ENCODE measurements at regions not wholly inside any gene's neighbourhood (a gene's known extent, or its start where the extent isn't known, plus 50 kb on each side); places are given as distances from the start of the nearest gene placed in this dataset.
"Not testable (repeated sequence)": the region's sequence is repeated elsewhere in the genome, so short reads cannot be mapped to it uniquely, and the experiment has no call there.

DNA sequence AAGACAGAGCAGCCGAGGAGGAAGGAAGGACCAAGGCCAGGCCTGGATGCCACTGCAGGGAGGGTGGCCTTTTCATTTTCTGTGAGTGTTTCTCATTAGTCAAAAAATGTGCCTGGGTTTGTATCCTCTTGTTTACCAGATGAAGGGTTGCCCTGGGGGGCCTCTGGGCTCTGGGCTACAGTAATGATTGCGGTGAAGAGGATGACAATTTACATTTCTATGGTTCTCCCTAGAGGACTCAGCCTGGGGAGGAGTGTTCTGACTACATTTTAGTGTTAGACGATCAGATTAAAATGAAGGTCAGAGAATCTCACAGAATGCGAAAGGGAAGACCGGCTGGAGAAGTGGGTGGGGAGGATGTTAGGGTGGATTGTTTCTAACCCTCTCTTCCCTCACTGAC, 108.0 kb upstream of the KMT2C start:
- no peak overlapping the region for H3K4me3 ChIP-seq (ENCODE audit: control extremely low read depth in 1 of 5, extremely low read depth in 1 of 5, insufficient read depth in 1 of 5, low read depth in 2 of 5, low read length in 4 of 5)
- H3K27ac Mint-ChIP-seq: no peak overlapping the region
- no peak overlapping the region for H3K4me2 ChIP-seq (replicated peaks; ENCODE audit: low read depth, low read length, poor library complexity, severe bottlenecking)
- WGBS (ENCODE audit: insufficient coverage): 100% methylated on average over 2 of the region's 5 CpGs
- H3K27me3 Mint-ChIP-seq: no peaks in the 10 kb centered on the region
- intact Hi-C loops (cut with micrococcal nuclease): no loop called here
- H2AFZ ChIP-seq (ENCODE audit: insufficient read depth, low read depth, low read length, poor library complexity, severe bottlenecking): no peak overlapping the region
- ChIA-PET CTCF (no interaction called here), POLR2A (no interaction called here)
- ATAC-seq (ENCODE audit: low read depth) (no peak), DNase-seq (no peak)
- TF ChIP-seq, protein P1, sequence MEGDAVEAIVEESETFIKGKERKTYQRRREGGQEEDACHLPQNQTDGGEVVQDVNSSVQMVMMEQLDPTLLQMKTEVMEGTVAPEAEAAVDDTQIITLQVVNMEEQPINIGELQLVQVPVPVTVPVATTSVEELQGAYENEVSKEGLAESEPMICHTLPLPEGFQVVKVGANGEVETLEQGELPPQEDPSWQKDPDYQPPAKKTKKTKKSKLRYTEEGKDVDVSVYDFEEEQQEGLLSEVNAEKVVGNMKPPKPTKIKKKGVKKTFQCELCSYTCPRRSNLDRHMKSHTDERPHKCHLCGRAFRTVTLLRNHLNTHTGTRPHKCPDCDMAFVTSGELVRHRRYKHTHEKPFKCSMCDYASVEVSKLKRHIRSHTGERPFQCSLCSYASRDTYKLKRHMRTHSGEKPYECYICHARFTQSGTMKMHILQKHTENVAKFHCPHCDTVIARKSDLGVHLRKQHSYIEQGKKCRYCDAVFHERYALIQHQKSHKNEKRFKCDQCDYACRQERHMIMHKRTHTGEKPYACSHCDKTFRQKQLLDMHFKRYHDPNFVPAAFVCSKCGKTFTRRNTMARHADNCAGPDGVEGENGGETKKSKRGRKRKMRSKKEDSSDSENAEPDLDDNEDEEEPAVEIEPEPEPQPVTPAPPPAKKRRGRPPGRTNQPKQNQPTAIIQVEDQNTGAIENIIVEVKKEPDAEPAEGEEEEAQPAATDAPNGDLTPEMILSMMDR (IDR thresholded peaks at IDR 0.05): no peak
- TF ChIP-seq EZH2 (IDR thresholded peaks at IDR 0.05; ENCODE audit: borderline replicate concordance, insufficient read depth, low read depth, low read length, poor library complexity, severe bottlenecking): no peak
- no peaks in the 10 kb centered on the region for H3K9me3 Mint-ChIP-seq (ENCODE audit: insufficient read depth)
- H3K9ac ChIP-seq (ENCODE audit: low read length): no peak overlapping the region
- H3K27me3 ChIP-seq (replicated peaks in 1 of 4; ENCODE audit: control extremely low read depth in 1 of 4, control insufficient read depth in 3 of 4, insufficient read depth in 4 of 4, low read length in 3 of 4): no peaks in the 10 kb centered on the region
- no peak overlapping the region for H3K4me3 Mint-ChIP-seq
- H4K20me1 ChIP-seq (ENCODE audit: control insufficient read depth, insufficient read depth, low read length, poor library complexity, severe bottlenecking): no peaks in the 10 kb centered on the region
- no peak overlapping the region for H3K27ac ChIP-seq (ENCODE audit: low read length in 2 of 2)
- H3K4me1 ChIP-seq (ENCODE audit: control insufficient read depth in 2 of 2, insufficient read depth in 2 of 2, low read length in 2 of 2): no peaks in the 10 kb centered on the region
- H3K79me2 ChIP-seq (ENCODE audit: control insufficient read depth, insufficient read depth, low read length): no peaks in the 10 kb centered on the region
- H3K36me3 ChIP-seq (replicated peaks in 1 of 2; ENCODE audit: control extremely low read depth in 1 of 2, control insufficient read depth in 1 of 2, extremely low read depth in 1 of 2, insufficient read depth in 2 of 2, low read length in 1 of 2): no peaks in the 10 kb centered on the region
- H3K4me1 Mint-ChIP-seq: no peaks in the 10 kb centered on the region
- peaks cover 0 to 4% (median 0%) of the 10 kb centered on the region in 3 donors for H3K9me3 ChIP-seq (ENCODE audit: control extremely low read depth in 1 of 3, control insufficient read depth in 2 of 3, insufficient read depth in 1 of 3, low read length in 2 of 3)

DNA sequence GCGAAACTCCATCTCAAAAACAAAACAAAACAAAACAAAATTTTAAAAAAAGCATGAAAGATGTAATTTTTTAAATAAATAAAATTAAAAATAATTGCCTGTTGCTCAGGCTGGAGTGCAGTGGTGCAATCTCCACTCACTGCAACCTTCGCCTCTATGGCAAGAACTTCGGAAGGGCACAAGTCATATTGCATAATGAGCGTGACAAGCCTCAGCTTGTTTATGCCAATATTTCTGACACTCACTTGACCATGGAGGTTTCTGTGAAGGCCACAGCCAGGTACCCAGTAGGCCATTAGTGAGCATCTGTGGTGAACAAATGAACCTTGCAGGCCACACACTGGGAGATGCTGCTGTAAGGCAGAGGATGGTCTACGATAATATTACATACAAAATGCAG, 106.1 kb upstream of the KMT2C start:
- H2AFZ ChIP-seq (ENCODE audit: insufficient read depth, low read depth, low read length, poor library complexity, severe bottlenecking): no peak overlapping the region
- TF ChIP-seq EZH2 (IDR thresholded peaks at IDR 0.05; ENCODE audit: borderline replicate concordance, insufficient read depth, low read depth, low read length, poor library complexity, severe bottlenecking): no peak
- TF ChIP-seq, protein P1 (IDR thresholded peaks at IDR 0.05): no peak
- no peak overlapping the region for H3K4me3 ChIP-seq (ENCODE audit: control extremely low read depth in 1 of 5, extremely low read depth in 1 of 5, insufficient read depth in 1 of 5, low read depth in 2 of 5, low read length in 4 of 5)
- Mint-ChIP-seq H3K9me3 (ENCODE audit: insufficient read depth) (no peaks in the 10 kb centered on the region), H3K4me3 (no peak overlapping the region), H3K27me3 (no peaks in the 10 kb centered on the region), H3K4me1 (no peaks in the 10 kb centered on the region), H3K27ac (no peak overlapping the region)
- H3K36me3 ChIP-seq (replicated peaks in 1 of 2; ENCODE audit: control extremely low read depth in 1 of 2, control insufficient read depth in 1 of 2, extremely low read depth in 1 of 2, insufficient read depth in 2 of 2, low read length in 1 of 2): no peaks in the 10 kb centered on the region
- ATAC-seq (ENCODE audit: low read depth) (no peak), DNase-seq (no peak)
- intact Hi-C loops (cut with micrococcal nuclease): no loop called here
- WGBS (ENCODE audit: insufficient coverage): 100% methylated on average over 3 of the region's 5 CpGs
- no peak overlapping the region for H3K4me2 ChIP-seq (replicated peaks; ENCODE audit: low read depth, low read length, poor library complexity, severe bottlenecking)
- no peaks in the 10 kb centered on the region for H3K79me2 ChIP-seq (ENCODE audit: control insufficient read depth, insufficient read depth, low read length)
- H4K20me1 ChIP-seq (ENCODE audit: control insufficient read depth, insufficient read depth, low read length, poor library complexity, severe bottlenecking): no peaks in the 10 kb centered on the region
- H3K9me3 ChIP-seq (ENCODE audit: control extremely low read depth in 1 of 3, control insufficient read depth in 2 of 3, insufficient read depth in 1 of 3, low read length in 2 of 3): peaks cover 0 to 4% (median 0%) of the 10 kb centered on the region in 3 donors
- no peaks in the 10 kb centered on the region for H3K4me1 ChIP-seq (ENCODE audit: control insufficient read depth in 2 of 2, insufficient read depth in 2 of 2, low read length in 2 of 2)
- no peak overlapping the region for H3K9ac ChIP-seq (ENCODE audit: low read length)
- ChIA-PET CTCF (no interaction called here), POLR2A (no interaction called here)
- H3K27ac ChIP-seq (ENCODE audit: low read length in 2 of 2): no peak overlapping the region
- H3K27me3 ChIP-seq (replicated peaks in 1 of 4; ENCODE audit: control extremely low read depth in 1 of 4, control insufficient read depth in 3 of 4, insufficient read depth in 4 of 4, low read length in 3 of 4): no peaks in the 10 kb centered on the region

DNA sequence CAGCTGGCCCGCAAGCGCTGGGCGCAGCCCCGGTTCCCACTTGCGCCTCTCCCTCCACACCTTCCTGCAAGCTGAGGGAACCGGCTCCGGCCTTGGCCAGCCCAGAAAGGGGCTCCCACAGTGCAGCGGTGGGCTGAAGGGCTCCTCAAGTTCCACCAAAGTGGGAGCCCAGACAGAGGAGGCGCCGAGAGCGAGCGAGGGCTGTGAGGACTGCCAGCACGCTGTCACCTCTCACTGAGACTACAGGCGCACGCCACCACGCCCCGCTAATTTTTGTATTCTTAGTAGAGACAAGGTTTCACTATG, 103.3 kb upstream of the KMT2C start:
- POLR2A ChIA-PET; H3K9me3 ChIP-seq (ENCODE audit: control extremely low read depth in 1 of 3, control insufficient read depth in 2 of 3, insufficient read depth in 1 of 3, low read length in 2 of 3); H3K27me3 Mint-ChIP-seq; intact Hi-C loops (cut with micrococcal nuclease); H3K27me3 ChIP-seq (replicated peaks in 1 of 4; ENCODE audit: control extremely low read depth in 1 of 4, control insufficient read depth in 3 of 4, insufficient read depth in 4 of 4, low read length in 3 of 4); CTCF ChIA-PET; H3K4me3 ChIP-seq (ENCODE audit: control extremely low read depth in 1 of 5, extremely low read depth in 1 of 5, insufficient read depth in 1 of 5, low read depth in 2 of 5, low read length in 4 of 5); ATAC-seq (ENCODE audit: low read depth); H3K9ac ChIP-seq (ENCODE audit: low read length); H3K4me2 ChIP-seq (replicated peaks; ENCODE audit: low read depth, low read length, poor library complexity, severe bottlenecking); H3K36me3 ChIP-seq (replicated peaks in 1 of 2; ENCODE audit: control extremely low read depth in 1 of 2, control insufficient read depth in 1 of 2, extremely low read depth in 1 of 2, insufficient read depth in 2 of 2, low read length in 1 of 2); H4K20me1 ChIP-seq (ENCODE audit: control insufficient read depth, insufficient read depth, low read length, poor library complexity, severe bottlenecking); H2AFZ ChIP-seq (ENCODE audit: insufficient read depth, low read depth, low read length, poor library complexity, severe bottlenecking); H3K9me3 Mint-ChIP-seq (ENCODE audit: insufficient read depth); H3K4me3 Mint-ChIP-seq; H3K79me2 ChIP-seq (ENCODE audit: control insufficient read depth, insufficient read depth, low read length); H3K4me1 ChIP-seq (ENCODE audit: control insufficient read depth in 2 of 2, insufficient read depth in 2 of 2, low read length in 2 of 2); H3K27ac ChIP-seq (ENCODE audit: low read length in 2 of 2); DNase-seq; H3K4me1 Mint-ChIP-seq; H3K27ac Mint-ChIP-seq: not testable (repeated sequence)
- WGBS (ENCODE audit: insufficient coverage): over 99% methylated on average over 17 of the region's 17 CpGs

All from B cell (primary cell).